ENCODE measurements at regions not wholly inside any gene's neighbourhood (a gene's known extent, or its start where the extent isn't known, plus 50 kb on each side); places are given as distances from the start of the nearest gene placed in this dataset.

- DNase-seq (ENCODE audit: low spot score), result no peak
- in situ Hi-C loops (cut with MboI; ENCODE audit: low sequenced_read_pairs, unreplicated experiment), result no loop called here
- no peak for TF ChIP-seq CTCF (IDR thresholded peaks at IDR 0.05; ENCODE audit: borderline replicate concordance, control extremely low read depth, extremely low read depth, insufficient read depth, missing control alignments)
These were observed 121.6 kb upstream of the EEA1 start for GRCh38 chr12:93050748-93051081.

GRCh38 chr12:93054021-93054420 lies 124.9 kb upstream of the EEA1 start:
- in situ Hi-C loops (cut with MboI; ENCODE audit: low sequenced_read_pairs, unreplicated experiment), result no loop called here
- no peak for TF ChIP-seq CTCF (IDR thresholded peaks at IDR 0.05; ENCODE audit: borderline replicate concordance, control extremely low read depth, extremely low read depth, insufficient read depth, missing control alignments)
- no peak for DNase-seq (ENCODE audit: low spot score)

- DNase-seq (ENCODE audit: low spot score), result no peak
- in situ Hi-C loops (cut with MboI; ENCODE audit: low sequenced_read_pairs, unreplicated experiment), result no loop called here
- TF ChIP-seq CTCF (IDR thresholded peaks at IDR 0.05; ENCODE audit: borderline replicate concordance, control extremely low read depth, extremely low read depth, insufficient read depth, missing control alignments), result no peak
These were observed 126.1 kb upstream of the EEA1 start for GRCh38 chr12:93055221-93055620.

- DNase-seq (ENCODE audit: low spot score), result no peak
- no peak for TF ChIP-seq CTCF (IDR thresholded peaks at IDR 0.05; ENCODE audit: borderline replicate concordance, control extremely low read depth, extremely low read depth, insufficient read depth, missing control alignments)
- in situ Hi-C loops (cut with MboI; ENCODE audit: low sequenced_read_pairs, unreplicated experiment), result no loop called here
These were observed 128.0 kb upstream of the EEA1 start for GRCh38 chr12:93056971-93057535.

GRCh38 chr12:93058280-93058679 lies 129.2 kb upstream of the EEA1 start:
- no peak for DNase-seq (ENCODE audit: low spot score)
- TF ChIP-seq CTCF (IDR thresholded peaks at IDR 0.05; ENCODE audit: borderline replicate concordance, control extremely low read depth, extremely low read depth, insufficient read depth, missing control alignments), result no peak
- in situ Hi-C loops (cut with MboI; ENCODE audit: low sequenced_read_pairs, unreplicated experiment), result no loop called here

GRCh38 chr12:93059288-93059687 lies 130.2 kb upstream of the EEA1 start:
- no peak for TF ChIP-seq CTCF (IDR thresholded peaks at IDR 0.05; ENCODE audit: borderline replicate concordance, control extremely low read depth, extremely low read depth, insufficient read depth, missing control alignments)
- DNase-seq (ENCODE audit: low spot score), result no peak
- in situ Hi-C loops (cut with MboI; ENCODE audit: low sequenced_read_pairs, unreplicated experiment), result no loop called here
